ENCODE measurements at regions not wholly inside any gene's neighbourhood (a gene's known extent, or its start where the extent isn't known, plus 50 kb on each side); places are given as distances from the start of the nearest gene placed in this dataset.

DNA sequence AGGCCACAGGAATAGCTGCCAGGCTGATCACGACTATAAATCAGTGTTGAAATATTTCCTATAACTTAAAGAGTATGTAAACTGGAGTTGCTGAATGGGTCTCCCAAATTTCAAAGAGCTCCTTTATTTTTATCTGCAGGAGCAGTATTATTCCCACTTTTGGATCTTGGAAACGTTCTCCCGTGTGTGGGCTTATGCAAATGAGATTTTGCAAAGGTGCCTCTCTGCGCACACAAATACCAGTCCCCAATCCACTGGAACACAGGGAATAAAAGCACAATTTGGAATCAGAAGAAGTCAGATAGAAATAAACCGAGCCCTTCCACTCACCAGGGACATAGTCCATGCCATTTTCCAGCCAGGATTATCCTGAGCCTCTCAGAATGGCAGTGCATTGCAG lies 350.2 kb upstream of the CELF2 start:
- H3K9me3 Mint-ChIP-seq: peaks cover 7% of the 10 kb centered on the region
- no peaks in the 10 kb centered on the region for H3K4me1 ChIP-seq

DNA sequence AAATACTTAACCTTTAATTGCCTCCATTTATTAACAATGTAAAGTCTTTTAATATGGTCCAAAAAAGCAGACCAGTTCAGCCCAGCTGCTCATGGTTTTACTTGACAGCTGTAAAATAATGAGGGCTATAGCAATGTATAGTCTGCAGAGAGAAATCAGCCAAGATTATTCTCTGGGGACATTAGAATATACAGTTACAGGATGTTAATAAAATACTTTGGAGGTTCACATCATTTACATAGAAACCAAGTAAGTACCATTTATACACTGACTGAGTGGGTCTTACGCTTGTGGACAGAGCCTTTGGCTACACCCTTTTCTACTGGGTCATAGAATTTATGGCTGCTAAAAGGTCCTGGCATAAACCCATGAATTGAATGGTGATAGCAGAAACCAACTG lies 340.7 kb upstream of the CELF2 start:
- H3K4me3 ChIP-seq: no peak overlapping the region
- no peaks in the 10 kb centered on the region for H3K4me1 ChIP-seq
- H3K4me1 Mint-ChIP-seq: no peaks in the 10 kb centered on the region
- H3K27ac ChIP-seq: no peak overlapping the region
- no peaks in the 10 kb centered on the region for H4K20me1 ChIP-seq (ENCODE audit: low read depth)
- no peaks in the 10 kb centered on the region for H3K36me3 ChIP-seq
- H3K36me3 Mint-ChIP-seq: no peaks in the 10 kb centered on the region
- H3K4me2 ChIP-seq: no peak overlapping the region
- peaks cover 6% of the 10 kb centered on the region for H3K9me3 ChIP-seq (ENCODE audit: low read depth)
- peaks cover 20% of the 10 kb centered on the region for H3K9me3 Mint-ChIP-seq
- no peak overlapping the region for H3K27ac Mint-ChIP-seq
- H2AFZ ChIP-seq (replicated peaks): no peak overlapping the region
- H3K27me3 Mint-ChIP-seq (ENCODE audit: insufficient read depth, low read depth): no peaks in the 10 kb centered on the region
- no peak for DNase-seq (ENCODE audit: low spot score)
- no peaks in the 10 kb centered on the region for H3K79me2 ChIP-seq (ENCODE audit: low read depth)
- TF ChIP-seq EZH2 (IDR thresholded peaks at IDR 0.05): no peak
- no peak for TF ChIP-seq EZH2phosphoT487 (IDR thresholded peaks at IDR 0.05)
- TF ChIP-seq, protein P1, sequence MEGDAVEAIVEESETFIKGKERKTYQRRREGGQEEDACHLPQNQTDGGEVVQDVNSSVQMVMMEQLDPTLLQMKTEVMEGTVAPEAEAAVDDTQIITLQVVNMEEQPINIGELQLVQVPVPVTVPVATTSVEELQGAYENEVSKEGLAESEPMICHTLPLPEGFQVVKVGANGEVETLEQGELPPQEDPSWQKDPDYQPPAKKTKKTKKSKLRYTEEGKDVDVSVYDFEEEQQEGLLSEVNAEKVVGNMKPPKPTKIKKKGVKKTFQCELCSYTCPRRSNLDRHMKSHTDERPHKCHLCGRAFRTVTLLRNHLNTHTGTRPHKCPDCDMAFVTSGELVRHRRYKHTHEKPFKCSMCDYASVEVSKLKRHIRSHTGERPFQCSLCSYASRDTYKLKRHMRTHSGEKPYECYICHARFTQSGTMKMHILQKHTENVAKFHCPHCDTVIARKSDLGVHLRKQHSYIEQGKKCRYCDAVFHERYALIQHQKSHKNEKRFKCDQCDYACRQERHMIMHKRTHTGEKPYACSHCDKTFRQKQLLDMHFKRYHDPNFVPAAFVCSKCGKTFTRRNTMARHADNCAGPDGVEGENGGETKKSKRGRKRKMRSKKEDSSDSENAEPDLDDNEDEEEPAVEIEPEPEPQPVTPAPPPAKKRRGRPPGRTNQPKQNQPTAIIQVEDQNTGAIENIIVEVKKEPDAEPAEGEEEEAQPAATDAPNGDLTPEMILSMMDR (IDR thresholded peaks at IDR 0.05): no peak
- H3K9ac ChIP-seq: no peak overlapping the region
- H3F3A ChIP-seq (ENCODE audit: low read depth): no peaks in the 10 kb centered on the region
- no peak overlapping the region for H3K4me3 Mint-ChIP-seq
- no peaks in the 10 kb centered on the region for H3K27me3 ChIP-seq

More for the DNA sequence above, 350.2 kb upstream of the CELF2 start:
- Histone ChIP-seq H3K4me3 (no peak overlapping the region), H3K36me3 (no peaks in the 10 kb centered on the region), H3K9ac (no peak overlapping the region), H4K20me1 (ENCODE audit: low read depth) (no peaks in the 10 kb centered on the region), H3K27ac (no peak overlapping the region), H2AFZ (replicated peaks) (peak overlapping the region; percentile 55), H3K79me2 (ENCODE audit: low read depth) (no peaks in the 10 kb centered on the region), H3K9me3 (ENCODE audit: low read depth) (no peaks in the 10 kb centered on the region), H3F3A (ENCODE audit: low read depth) (no peaks in the 10 kb centered on the region), H3K4me2 (no peak overlapping the region), H3K27me3 (no peaks in the 10 kb centered on the region)
- TF ChIP-seq EZH2phosphoT487 (IDR thresholded peaks at IDR 0.05): no peak
- Mint-ChIP-seq H3K4me3 (no peak overlapping the region), H3K27me3 (ENCODE audit: insufficient read depth, low read depth) (peaks cover 5% of the 10 kb centered on the region), H3K36me3 (no peaks in the 10 kb centered on the region), H3K27ac (no peak overlapping the region), H3K4me1 (peaks cover 21% of the 10 kb centered on the region)
- DNase-seq (ENCODE audit: low spot score): no peak

DNA sequence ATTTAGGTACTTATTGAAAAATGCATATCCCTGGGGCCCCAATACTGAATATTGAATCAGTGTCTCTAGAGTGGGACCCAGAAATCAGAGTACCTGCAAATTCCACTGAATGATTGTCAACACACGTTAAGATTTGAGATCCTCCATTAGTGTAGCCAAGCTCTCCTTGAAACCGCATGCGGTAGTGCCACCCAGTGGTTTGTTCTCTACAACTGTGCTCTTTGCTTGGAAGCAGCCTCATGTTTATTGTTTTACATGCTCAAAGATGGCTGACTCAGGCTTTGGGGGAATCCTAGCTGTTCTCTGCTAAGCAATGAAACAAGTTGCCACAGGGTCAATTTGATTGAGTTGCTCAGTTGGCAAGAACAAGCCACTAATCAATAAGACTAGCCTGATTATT lies 340.2 kb upstream of the CELF2 start:
- Histone ChIP-seq H3K4me3 (no peak overlapping the region), H4K20me1 (ENCODE audit: low read depth) (no peaks in the 10 kb centered on the region), H3K4me1 (no peaks in the 10 kb centered on the region), H3K36me3 (no peaks in the 10 kb centered on the region), H3K79me2 (ENCODE audit: low read depth) (no peaks in the 10 kb centered on the region), H3K27me3 (no peaks in the 10 kb centered on the region), H3K9ac (no peak overlapping the region), H3K9me3 (ENCODE audit: low read depth) (peaks cover 6% of the 10 kb centered on the region), H3K27ac (no peak overlapping the region), H3F3A (ENCODE audit: low read depth) (no peaks in the 10 kb centered on the region), H2AFZ (replicated peaks) (peak overlapping the region; percentile 60), H3K4me2 (no peak overlapping the region)
- H3K4me1 Mint-ChIP-seq: no peaks in the 10 kb centered on the region
- peak; percentile 78 for DNase-seq (ENCODE audit: low spot score)
- H3K9me3 Mint-ChIP-seq: peaks cover 17% of the 10 kb centered on the region
- no peak overlapping the region for H3K4me3 Mint-ChIP-seq
- no peak overlapping the region for H3K27ac Mint-ChIP-seq
- H3K36me3 Mint-ChIP-seq: no peaks in the 10 kb centered on the region
- TF ChIP-seq EZH2 (IDR thresholded peaks at IDR 0.05): no peak
- TF ChIP-seq, protein P1 (IDR thresholded peaks at IDR 0.05): peak; percentile 73
- TF ChIP-seq EZH2phosphoT487 (IDR thresholded peaks at IDR 0.05): no peak
- H3K27me3 Mint-ChIP-seq (ENCODE audit: insufficient read depth, low read depth): no peaks in the 10 kb centered on the region

DNA sequence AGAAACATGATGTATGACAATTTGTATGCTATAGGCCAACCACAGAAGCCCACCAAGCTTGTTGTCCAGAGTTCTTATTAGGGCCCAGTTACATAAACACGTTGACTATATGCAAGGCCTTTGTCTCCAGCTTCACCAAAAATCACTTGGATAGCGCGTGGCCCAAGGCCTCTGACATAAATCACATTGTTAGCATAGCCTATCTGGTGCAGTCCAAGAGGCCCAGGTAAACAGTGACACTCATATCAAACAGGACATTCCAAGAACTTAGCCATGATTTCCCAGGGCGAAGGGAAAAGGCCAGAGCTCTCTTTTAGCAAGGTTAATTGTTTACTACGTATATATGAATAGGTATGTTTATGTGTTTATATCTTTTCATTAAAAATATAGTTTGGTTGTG lies 337.2 kb upstream of the CELF2 start:
- Mint-ChIP-seq H3K4me3 (no peak overlapping the region), H3K9me3 (peaks cover 4% of the 10 kb centered on the region), H3K27me3 (ENCODE audit: insufficient read depth, low read depth) (no peaks in the 10 kb centered on the region), H3K4me1 (no peaks in the 10 kb centered on the region), H3K27ac (no peak overlapping the region), H3K36me3 (no peaks in the 10 kb centered on the region)
- no peak overlapping the region for H3K4me3 ChIP-seq
- no peak overlapping the region for H3K4me2 ChIP-seq
- H4K20me1 ChIP-seq (ENCODE audit: low read depth): no peaks in the 10 kb centered on the region
- H3K4me1 ChIP-seq: no peaks in the 10 kb centered on the region
- H3K79me2 ChIP-seq (ENCODE audit: low read depth): no peaks in the 10 kb centered on the region
- no peaks in the 10 kb centered on the region for H3K9me3 ChIP-seq (ENCODE audit: low read depth)
- TF ChIP-seq, protein P1 (IDR thresholded peaks at IDR 0.05): no peak
- no peak for TF ChIP-seq EZH2phosphoT487 (IDR thresholded peaks at IDR 0.05)
- no peak for TF ChIP-seq EZH2 (IDR thresholded peaks at IDR 0.05)
- no peak overlapping the region for H2AFZ ChIP-seq (replicated peaks)
- H3F3A ChIP-seq (ENCODE audit: low read depth): no peaks in the 10 kb centered on the region
- no peaks in the 10 kb centered on the region for H3K36me3 ChIP-seq
- H3K27me3 ChIP-seq: no peaks in the 10 kb centered on the region
- no peak overlapping the region for H3K27ac ChIP-seq
- DNase-seq (ENCODE audit: low spot score): no peak
- no peak overlapping the region for H3K9ac ChIP-seq

Data from neural progenitor cell (in vitro differentiated cells).